ENCODE measurements at regions not wholly inside any gene's neighbourhood (a gene's known extent, or its start where the extent isn't known, plus 50 kb on each side); places are given as distances from the start of the nearest gene placed in this dataset.

GRCh38 chr13:37407156-37407555 is 191.4 kb downstream of the POSTN start:
- TF ChIP-seq CTCF (IDR thresholded peaks at IDR 0.05) (no peak), POLR2A (IDR thresholded peaks at IDR 0.05) (no peak)

All from right lobe of liver (tissue), 4 donors.